ENCODE measurements at regions not wholly inside any gene's neighbourhood (a gene's known extent, or its start where the extent isn't known, plus 50 kb on each side); places are given as distances from the start of the nearest gene placed in this dataset.
A peak's percentile ranks its signal among the peaks of the same experiment; 100 is the strongest.
"Not testable (repeated sequence)": the region's sequence is repeated elsewhere in the genome, so short reads cannot be mapped to it uniquely, and the experiment has no call there.

- no peak for FAIRE-seq
Observed at GRCh38 chr11:90341986-90342385, 119.1 kb upstream of the CHORDC1 start.

- no peak for FAIRE-seq
Observed at GRCh38 chr11:90332415-90332814, 109.6 kb upstream of the CHORDC1 start.

GRCh38 chr11:90330632-90331031, 107.8 kb upstream of the CHORDC1 start:
- no peak for FAIRE-seq

GRCh38 chr11:90329043-90329442, 106.2 kb upstream of the CHORDC1 start:
- FAIRE-seq: no peak

GRCh38 chr11:90326647-90327046, 103.8 kb upstream of the CHORDC1 start:
- FAIRE-seq: no peak

- no peak for FAIRE-seq
Observed at GRCh38 chr11:90323289-90323688, 100.4 kb upstream of the CHORDC1 start.

- no peak for FAIRE-seq
Observed at GRCh38 chr11:90321018-90321417, 98.2 kb upstream of the CHORDC1 start.

- FAIRE-seq: no peak
Observed at GRCh38 chr11:90318651-90319050, 95.8 kb upstream of the CHORDC1 start.

GRCh38 chr11:90310210-90310609, 87.4 kb upstream of the CHORDC1 start:
- no peak for FAIRE-seq

- FAIRE-seq: no peak
Observed at GRCh38 chr11:90309693-90310092, 86.8 kb upstream of the CHORDC1 start.

- FAIRE-seq: no peak
Observed at GRCh38 chr11:90294526-90294925, 71.7 kb upstream of the CHORDC1 start.

- no peak for FAIRE-seq
Observed at GRCh38 chr11:90294091-90294490, 71.2 kb upstream of the CHORDC1 start.

GRCh38 chr11:90288212-90288821, 65.5 kb upstream of the CHORDC1 start:
- peak; percentile 94 for FAIRE-seq

- FAIRE-seq: no peak
Observed at GRCh38 chr11:90286640-90287039, 63.8 kb upstream of the CHORDC1 start.

- no peak for FAIRE-seq
Observed at GRCh38 chr11:90284171-90284570, 61.3 kb upstream of the CHORDC1 start.

- not testable (repeated sequence) for FAIRE-seq
Observed at GRCh38 chr11:90282551-90283071, 59.8 kb upstream of the CHORDC1 start.

- no peak for FAIRE-seq
Observed at GRCh38 chr11:90274362-90274761, 51.5 kb upstream of the CHORDC1 start.

Measured in A204.1 (cell line).